GM19043 (cell line): ENCODE measurements at regions not wholly inside any gene's neighbourhood (a gene's known extent, or its start where the extent isn't known, plus 50 kb on each side); places are given as distances from the start of the nearest gene placed in this dataset.

Experiments
- ATAC-seq: cut with Tn5 transposase; IDR thresholded peaks from one replicate; pipeline ENCODE4 v1.9.1; 2021; ENCODE audit warnings: low read depth; ENCODE audit not compliant: unreplicated experiment

- ATAC-seq = no peak
Measured at GRCh38 chr12:34288963-34289345, 266.7 kb downstream of the ALG10 start.

- ATAC-seq = no peak
Measured at GRCh38 chr12:34289431-34290380, 267.4 kb downstream of the ALG10 start.

GRCh38 chr12:34290381-34290995 is 268.2 kb downstream of the ALG10 start:
- no peak for ATAC-seq

- no peak for ATAC-seq
Measured at GRCh38 chr12:34291001-34291400, 268.7 kb downstream of the ALG10 start.

GRCh38 chr12:34291426-34291901 is 269.2 kb downstream of the ALG10 start:
- no peak for ATAC-seq

- no peak for ATAC-seq
Measured at GRCh38 chr12:34292736-34293625, 270.7 kb downstream of the ALG10 start.

GRCh38 chr12:34294137-34294536 is 271.8 kb downstream of the ALG10 start:
- ATAC-seq = no peak

- ATAC-seq = no peak
Measured at GRCh38 chr12:34294671-34295365, 272.5 kb downstream of the ALG10 start.

GRCh38 chr12:34295366-34296142 is 273.3 kb downstream of the ALG10 start:
- no peak for ATAC-seq

- ATAC-seq = no peak
Measured at GRCh38 chr12:34296143-34297041, 274.1 kb downstream of the ALG10 start.

GRCh38 chr12:34297126-34297789 is 275.0 kb downstream of the ALG10 start:
- ATAC-seq = no peak

GRCh38 chr12:34297790-34298164 is 275.5 kb downstream of the ALG10 start:
- no peak for ATAC-seq

- ATAC-seq = no peak
Measured at GRCh38 chr12:34298176-34298970, 276.1 kb downstream of the ALG10 start.

- no peak for ATAC-seq
Measured at GRCh38 chr12:34298971-34299801, 276.9 kb downstream of the ALG10 start.

GRCh38 chr12:34299802-34300193 is 277.5 kb downstream of the ALG10 start:
- no peak for ATAC-seq
